Right lung (tissue), 2 donors: ENCODE measurements at regions not wholly inside any gene's neighbourhood (a gene's known extent, or its start where the extent isn't known, plus 50 kb on each side); places are given as distances from the start of the nearest gene placed in this dataset.
"Not testable (repeated sequence)": the region's sequence is repeated elsewhere in the genome, so short reads cannot be mapped to it uniquely, and the experiment has no call there.

Experiments used
- DNase-seq, 2 donors: peaks; one replicate each; pipeline ENCODE4 v3.0.0-alpha.2; 2013

DNA sequence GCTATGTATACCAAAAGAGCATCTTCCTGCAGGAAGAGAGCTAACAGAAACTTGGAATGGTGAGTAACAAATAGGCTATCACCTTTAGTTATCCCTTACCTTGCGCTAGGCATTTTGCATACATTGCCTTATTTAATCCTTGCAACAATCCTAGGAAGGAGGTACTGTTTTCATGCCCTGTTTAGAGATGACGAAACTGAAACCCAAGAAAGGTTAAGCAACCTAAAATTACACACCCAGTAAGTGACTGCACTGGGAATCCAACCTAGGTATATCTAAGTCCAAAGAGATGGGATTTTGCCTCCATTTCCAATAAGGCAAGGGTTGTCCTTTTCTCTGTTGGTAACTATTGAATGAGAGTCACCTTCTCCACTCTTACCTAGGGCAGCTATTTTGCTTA lies 144.5 kb downstream of the TM2D1 start:
- no peak for DNase-seq

DNA sequence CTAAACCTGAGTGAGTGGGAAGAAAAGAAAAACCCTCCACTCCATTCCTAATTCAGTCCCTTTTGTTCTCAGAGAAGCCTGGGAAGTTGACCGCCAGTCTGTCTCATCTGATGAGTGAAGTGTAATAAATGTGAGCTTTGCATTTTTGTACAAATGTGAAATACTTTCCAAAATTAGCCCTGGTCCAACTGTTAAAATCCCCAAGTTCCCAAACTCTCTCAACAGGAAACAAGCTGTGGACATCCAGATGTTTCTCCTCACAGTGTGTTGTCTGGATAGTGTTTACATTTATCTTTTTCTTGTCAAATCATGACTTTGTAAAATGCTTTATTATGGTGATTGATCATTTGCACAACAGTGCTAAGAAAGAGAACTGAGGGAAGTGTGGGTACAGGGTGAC lies 145.1 kb downstream of the TM2D1 start:
- no peak for DNase-seq

DNA sequence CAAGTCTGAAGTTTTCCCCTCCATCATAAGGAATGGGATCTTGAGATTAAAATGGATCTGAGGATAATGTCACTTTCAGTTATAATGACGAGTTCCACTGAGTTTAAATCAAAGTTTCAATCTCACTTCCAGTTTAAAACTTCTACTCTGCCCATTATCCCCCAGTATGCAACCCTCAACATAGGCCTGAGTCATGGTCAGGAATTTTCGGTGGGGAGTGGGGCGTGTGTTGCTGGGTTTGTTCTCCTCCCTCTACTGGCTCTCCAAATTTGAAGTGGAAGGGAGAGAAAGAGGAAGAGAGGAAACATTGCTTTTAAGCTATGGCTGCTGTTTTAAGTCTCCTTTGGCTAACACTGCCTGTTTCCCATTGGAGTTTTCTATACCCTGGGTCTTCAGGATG lies 152.9 kb downstream of the TM2D1 start:
- no peak for DNase-seq

DNA sequence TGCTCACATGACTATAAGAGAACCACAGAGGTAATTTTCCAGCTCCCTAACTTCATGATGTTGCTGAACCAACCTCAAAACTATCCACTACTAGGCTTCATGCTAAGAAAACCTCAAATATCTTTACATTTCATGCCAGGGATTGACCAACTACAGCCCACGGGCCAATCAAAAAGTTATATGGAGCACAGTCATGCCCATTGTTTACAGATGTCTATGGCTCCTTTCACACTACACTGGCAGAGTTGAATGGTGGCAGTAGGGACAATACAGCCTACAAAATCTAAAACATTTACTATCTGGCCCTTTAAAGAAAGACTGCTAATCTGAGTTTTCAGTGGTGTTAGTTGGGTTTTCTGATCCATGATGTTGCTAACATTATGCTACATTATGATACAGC lies 154.8 kb downstream of the TM2D1 start:
- no peak for DNase-seq

DNA sequence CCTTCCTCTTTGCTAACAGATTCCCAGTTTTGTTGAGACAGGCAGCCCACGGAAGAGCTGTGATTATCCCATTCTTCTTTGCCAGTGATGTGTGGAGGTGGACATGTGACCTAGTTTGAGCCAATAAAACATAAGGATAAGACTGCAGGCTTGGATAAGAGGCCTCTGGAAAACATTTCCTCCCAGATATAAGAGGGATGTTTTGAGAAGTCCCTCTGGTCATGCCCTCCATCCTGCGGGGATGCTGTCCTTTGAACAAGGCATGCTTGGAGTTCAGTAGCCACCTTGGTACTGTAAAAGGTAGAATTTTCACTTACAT lies 155.7 kb downstream of the TM2D1 start:
- no peak for DNase-seq

DNA sequence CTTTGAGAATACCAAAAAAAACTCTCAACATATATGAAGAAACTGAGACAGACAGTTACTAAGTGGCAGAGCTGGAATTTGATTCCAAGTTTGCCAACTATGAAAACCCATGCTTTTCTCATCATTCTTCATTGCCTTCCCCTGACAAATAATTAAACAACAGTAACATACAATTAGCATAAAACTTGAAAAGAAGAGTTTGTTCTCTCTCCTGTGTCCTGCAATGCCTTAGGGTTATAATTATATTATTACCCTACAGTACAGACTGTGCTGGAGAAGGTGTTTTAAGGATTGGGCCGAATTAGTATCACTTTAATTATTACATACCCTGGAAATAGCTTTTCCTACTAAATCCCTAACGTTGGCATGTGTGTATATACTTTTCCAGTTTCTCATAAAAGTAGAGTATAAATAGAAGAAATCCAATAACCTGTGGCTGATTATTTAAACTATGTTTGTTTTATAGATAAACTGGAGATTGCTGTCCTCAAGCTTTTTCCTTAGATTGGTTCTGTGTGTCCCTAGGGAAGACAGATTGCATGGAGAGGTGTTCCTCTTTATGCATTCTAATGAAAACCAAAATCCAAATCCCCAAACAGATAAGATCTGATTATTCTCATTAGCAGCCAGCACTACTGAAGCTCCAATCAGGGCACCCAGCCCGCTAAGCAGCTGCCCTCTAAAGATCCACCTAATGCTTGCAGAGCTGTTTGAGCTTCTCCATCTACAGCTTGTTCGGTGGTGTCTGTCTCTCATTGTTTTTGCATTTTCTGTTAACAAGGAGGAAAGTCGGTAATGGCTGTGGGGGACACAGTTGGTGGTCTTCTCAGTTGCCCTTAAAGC lies 156.3 kb downstream of the TM2D1 start:
- DNase-seq = no peak

DNA sequence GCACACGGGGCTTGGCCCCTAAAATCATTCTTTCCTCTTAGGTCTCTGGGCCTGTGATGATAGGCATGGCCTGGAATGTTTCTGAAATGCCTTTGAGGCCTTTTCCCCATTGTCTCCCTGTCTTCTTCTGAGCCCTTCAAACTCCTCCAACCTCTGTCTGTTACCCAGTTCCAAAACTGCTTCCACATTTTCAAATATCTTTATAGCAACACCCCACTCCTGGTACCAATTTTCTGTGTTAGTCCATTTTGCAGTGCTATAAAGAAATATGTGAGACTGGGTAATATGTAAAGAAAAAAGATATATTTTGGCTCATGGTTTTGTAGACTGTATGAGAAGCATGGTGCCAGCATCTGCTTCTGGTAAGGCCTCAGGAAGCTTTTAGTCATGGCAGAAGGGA lies 158.8 kb downstream of the TM2D1 start:
- DNase-seq = no peak

DNA sequence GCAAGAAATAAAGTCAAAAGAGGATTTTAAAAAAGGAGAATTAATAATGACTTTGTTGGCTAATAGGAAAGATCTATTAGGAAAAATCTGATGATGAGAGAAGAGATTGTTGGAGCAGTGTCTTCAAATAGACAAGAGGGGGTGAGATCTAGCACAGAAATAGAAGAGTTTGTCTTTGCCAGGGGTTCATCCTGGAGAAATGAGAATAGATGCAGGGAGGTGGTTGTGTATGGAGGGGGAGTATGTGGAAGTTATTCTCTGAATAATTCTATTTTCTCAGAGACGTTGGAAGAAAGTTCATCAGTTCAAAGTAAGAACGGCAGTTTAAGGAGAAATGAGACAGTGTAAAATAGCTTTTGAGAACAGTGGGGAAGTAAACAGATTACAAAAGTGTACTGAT lies 161.3 kb downstream of the TM2D1 start:
- no peak for DNase-seq

DNA sequence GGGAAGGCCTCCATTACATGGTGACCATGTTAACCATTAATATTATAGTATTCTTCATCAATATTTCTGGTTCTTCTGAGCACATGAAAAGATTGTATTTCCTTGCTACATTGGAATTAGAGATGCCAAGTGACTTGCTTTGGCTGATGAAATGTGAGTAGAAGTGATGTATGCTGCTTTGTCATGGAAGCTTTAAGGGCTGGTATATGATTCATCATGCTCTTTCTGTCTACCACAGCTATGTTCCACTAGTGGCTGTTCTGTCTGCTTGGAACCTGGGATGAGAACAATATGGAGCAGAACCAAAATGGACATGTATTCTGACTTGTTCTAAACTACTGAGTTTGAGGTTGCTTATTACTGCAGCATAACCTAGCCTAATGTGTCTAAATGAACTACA lies 163.3 kb downstream of the TM2D1 start:
- no peak for DNase-seq

DNA sequence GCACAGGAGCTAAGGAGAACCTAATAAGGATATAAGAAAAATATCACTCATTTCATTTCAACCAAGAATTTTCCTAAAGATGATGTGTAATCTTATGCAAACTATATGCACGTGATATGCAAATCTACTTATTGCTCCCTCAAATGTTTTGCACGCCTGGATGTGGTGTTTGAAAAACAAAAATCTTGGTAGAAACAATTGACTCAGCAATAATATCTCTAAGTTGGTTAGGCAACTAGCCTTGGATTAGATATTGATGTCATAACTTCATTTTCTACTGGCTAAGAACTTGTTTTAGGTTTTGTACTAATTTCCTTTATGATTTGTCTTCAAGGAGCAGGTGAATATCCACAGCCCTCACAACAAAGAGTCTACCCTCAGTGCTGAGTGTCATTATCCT lies 164.6 kb downstream of the TM2D1 start:
- DNase-seq = no peak

DNA sequence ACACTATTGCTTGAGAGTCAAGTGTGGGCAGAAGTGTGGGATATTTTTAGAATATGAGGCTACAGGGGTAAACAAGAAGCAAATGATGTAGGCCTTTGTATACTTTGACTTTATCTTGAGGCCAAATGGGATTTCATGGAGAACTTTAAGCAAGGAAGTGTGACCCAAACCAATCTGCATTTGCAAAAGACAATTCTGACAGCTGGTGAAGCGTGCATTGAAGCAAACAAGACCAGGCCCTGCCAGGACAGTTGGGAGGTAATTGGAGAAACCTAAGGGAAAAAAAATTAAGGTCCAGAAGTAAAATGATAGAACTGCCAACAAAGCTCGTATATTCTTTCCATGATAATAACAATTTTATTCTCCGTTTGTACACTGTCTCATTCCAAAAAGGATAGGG lies 168.3 kb downstream of the TM2D1 start:
- no peak for DNase-seq

DNA sequence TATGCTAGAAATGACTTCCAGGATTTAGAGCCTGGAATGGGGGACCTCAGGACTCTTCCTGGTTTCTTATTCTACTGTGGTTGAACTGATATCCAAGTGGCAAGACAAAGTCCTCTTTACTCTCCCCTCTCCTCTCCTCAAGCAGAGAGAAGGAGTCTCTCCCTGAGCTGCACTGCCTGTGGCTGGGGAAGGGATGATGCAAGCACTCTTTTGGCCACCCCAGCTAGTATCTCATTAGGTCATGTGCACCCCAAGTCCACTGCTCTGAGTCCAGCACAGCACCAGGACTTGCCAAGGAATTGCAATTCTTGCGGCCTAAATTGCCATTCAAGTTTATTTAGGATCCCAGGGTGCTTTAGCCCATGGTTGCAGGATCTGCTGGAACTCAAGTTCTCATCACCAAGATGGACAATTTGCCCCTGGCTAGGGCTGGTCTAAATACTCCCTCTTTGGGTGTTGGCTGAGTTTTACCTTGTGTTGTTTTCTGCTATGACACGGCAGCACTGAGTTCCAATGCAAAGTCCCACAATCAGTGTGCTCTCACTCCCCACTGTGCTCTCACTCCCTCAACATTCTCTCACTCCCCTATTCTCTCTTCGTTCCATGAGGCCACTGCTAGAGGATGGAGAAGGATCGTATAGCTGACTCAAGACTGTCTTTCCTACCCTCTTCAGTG lies 172.2 kb downstream of the TM2D1 start:
- DNase-seq = no peak

DNA sequence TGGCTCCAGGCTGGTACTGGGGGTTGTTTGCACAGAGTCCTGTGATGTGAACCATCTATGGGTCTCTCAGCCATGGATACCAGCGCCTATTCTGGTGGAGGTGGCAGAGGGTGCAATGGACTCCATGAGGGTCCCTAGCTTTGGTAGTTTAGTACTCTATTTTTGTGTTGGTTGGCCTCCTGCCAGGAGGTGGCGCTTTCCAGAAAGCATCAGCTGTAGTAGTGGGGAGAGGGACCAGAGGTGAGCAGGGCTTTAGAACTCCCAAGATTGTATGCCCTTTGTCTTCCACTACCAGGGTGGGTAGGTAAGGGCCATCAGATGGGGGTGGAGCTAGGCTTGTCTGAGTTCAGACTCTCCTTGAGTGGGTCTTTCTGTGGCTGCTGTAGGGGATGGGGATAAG lies 177.6 kb downstream of the TM2D1 start:
- DNase-seq = not testable (repeated sequence)

DNA sequence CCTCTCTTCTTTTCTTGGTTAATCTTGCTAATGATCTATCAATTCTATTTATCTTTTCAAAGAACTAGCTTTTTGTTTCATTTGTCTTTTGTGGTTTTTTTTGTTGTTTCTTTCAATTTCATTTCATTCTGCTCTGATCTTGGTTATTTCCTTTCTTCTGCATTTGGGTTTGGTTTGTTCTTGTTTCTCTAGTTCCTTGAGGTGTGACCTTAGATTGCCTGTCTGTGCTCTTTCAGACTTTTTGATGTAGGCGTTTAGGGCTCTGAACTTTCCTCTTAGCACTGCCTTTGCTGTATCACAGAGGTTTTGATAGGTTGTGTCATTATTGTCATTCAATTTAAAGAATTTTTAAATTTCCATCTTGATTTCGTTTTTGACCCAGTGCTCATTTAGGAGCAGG lies 180.1 kb downstream of the TM2D1 start:
- DNase-seq = not testable (repeated sequence)

DNA sequence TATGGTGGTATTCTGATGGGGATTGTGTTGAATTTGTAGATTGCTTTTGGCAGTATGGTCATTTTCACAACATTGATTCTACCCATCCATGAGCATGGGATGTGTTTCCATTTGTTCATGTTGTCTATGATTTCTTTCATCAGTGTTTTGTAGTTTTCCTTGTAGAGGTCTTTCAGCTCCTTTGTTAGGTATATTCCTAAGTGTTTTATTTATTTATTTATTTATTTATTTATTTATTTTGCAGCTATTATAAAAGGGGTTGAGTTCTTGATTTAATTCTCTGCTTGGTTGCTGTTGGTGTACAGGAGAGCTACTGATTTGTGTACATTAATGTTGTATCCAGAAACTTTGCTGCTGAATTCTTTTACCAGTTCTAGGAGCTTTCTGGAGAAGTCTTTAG lies 181.4 kb downstream of the TM2D1 start:
- DNase-seq = not testable (repeated sequence)

DNA sequence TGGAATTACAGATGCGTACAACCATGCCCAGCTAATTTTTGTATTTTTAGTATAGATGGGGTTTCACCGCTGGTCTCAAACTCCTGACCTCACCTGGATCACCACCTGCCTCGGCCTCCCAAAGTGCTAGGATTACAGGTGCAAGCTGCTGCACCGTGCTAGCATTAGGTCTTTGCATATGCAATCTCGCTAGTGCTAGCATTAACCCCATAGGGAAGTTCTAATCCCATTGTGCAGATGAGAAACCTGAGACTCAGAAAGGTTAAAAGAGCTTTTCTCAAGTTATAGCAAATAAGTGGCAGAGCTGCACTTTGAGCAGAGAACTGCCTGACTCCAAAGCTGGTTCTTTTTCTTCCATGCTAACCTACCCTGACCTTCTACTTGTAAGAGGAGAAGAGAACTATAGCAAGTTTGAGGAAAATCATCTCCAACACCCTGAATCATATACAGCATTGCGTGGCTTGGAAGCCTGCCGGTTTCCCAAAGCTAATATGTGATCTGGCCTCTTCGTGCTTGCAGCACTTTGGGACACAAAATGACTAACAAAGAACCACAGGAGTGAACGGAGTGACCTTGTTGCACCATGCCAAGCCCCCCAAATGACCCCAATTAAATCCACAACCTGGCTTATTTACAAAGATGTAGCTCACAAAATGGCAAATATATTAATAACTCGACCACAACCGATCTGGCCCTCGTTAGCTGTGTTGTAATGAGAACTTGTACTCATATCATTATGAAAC lies 185.1 kb downstream of the TM2D1 start:
- DNase-seq = no peak

DNA sequence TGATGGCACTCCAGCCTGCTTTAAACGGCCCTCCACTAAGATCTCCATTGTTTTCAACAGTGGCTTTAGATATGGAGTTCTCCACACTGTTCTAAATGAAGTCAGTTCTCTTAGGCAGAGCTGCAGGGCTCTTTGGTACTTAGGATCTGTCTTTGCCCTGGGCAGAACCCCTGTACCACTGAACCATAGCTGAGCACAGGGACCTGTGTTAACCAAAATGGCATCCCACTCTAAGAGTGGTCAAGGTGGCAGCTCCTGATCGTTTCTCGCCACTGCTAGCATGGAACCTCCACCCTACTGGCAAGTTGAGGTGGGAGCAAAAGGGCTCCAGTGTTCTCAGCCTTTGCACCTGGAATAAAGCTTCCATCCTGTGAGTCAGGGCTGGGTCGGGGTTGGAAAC lies 186.7 kb downstream of the TM2D1 start:
- no peak for DNase-seq

DNA sequence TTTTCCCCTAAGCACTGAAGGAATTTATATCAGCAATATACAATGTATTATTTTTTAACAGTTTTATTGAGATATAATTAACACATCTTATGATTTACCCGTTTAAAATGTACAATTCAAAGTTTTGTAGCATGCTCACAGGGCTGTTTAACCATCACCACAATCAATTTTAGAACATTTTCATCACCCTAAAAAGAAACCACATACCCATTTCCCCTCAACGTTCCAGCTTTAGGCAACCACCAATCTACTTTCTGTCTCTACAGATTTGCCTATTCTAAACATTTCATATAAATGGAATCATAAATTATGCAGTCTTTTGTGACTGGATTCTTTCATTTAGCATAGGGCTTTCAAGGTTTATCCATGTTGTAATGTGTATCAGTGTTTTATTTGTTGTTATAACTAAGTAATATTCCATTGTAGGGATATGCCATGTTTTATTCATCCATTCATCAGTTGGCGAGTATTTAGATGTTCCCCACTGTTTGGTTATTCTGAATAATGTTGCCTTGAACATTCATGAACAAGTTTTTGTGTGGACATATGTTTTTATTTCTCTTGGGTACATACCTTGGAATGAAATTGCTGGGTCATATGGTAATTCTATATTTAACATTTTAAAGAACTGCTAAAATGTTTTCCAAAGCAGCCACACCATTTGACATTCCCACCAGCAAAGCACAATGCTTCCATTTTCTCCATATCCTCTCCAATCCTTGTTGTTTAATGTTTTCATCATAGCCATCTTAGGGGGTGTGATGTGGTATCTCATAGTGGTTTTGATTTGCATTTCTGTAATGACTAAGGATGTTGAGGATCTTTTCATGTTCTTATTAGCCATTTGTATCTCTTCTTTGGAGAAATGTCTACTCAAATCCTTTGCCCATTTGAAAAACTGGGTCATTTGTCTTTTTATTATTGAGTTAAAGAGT lies 188.5 kb downstream of the TM2D1 start:
- no peak for DNase-seq

DNA sequence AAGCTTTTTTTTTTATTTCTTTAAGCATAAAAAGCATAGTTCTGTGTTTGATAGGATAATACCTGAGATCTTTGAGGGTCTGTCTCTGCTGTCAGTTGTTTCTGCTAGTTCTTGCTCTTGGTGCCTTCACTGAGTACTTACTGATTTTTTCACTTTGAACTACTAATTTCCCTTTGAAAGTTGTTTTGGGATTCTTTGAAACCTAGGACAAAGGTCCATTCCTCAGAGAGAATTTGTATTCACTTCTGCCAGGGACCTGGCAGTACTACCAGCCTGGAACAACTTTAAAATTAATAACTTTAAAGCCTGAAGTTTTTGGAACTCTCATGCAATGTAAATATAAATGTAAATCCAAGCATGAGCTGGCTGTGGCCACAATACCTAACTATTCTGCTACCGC lies 190.1 kb downstream of the TM2D1 start:
- no peak for DNase-seq

DNA sequence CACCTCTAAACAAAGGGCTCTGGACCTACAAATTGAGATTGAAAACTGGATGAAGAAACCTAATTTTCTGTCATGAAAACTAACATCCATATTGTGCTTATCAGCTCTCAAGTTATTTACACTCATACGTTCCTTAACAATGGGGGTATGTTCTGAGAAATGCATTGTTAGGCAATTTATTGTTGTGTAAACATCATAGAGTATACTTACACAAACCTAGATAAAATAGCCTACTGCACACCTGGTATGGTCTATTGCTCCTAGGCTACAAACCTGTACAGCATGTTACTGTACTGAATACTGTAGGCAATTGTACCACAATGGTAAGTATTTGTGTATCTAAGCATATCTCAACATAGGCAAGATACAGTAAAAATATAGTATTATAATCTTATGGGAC lies 191.4 kb downstream of the TM2D1 start:
- DNase-seq = no peak

DNA sequence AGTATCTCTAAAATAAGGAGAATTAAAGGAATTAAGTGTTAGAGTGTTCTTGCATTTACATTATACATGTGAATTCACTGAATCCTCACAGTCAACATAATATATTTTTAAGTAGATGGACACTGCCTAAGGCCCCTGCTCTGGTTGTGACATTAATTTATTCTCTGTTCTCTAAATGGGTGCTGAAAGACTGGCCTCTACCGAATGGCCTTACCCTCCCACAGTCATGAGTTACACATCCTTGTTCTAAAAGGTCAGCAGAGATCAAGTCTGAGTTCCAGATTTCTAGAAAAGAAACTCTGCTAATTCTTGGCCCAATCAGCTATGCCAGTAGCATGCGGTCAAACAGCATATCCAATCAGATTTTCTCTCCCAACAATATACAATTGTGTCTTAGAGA lies 193.2 kb downstream of the TM2D1 start:
- no peak for DNase-seq
